B cell (primary cell): ENCODE measurements at regions not wholly inside any gene's neighbourhood (a gene's known extent, or its start where the extent isn't known, plus 50 kb on each side); places are given as distances from the start of the nearest gene placed in this dataset.

Source experiments
- ATAC-seq: fragments of 200-7000 bp; cut with Tn5 transposase; one replicate; pipeline ENCODE4 v1.10.0; 2021; ENCODE audit warnings: low read depth, mild to moderate bottlenecking, moderate number of reproducible peaks, moderate library complexity
- CTCF ChIA-PET: fragments of 350-600 bp; sonication (Branson Sonifier 250); formaldehyde crosslinking; loops from one replicate; lab custom pipeline; 2021; ENCODE audit warnings: antibody characterized with exemption, inconsistent platforms; lab: Charles Lee
- POLR2A ChIA-PET: fragments of 350-600 bp; sonication (Branson Sonifier 250); formaldehyde crosslinking; loops from one replicate; lab custom pipeline; 2021; ENCODE audit warnings: antibody characterized with exemption; lab: Charles Lee
- DNase-seq: peaks from one replicate; pipeline ENCODE4 v3.0.0; 2013
- H2AFZ ChIP-seq: 2 replicates; pipeline ENCODE4 v1.6.1; 2012; ENCODE audit warnings: mild to moderate bottlenecking, low read depth, low read length; ENCODE audit not compliant: insufficient read depth, poor library complexity, severe bottlenecking
- H3K27ac ChIP-seq, 2 donors: 1 replicate in 1 of 2; 2 replicates in 1 of 2; pipeline ENCODE4 v1.5.1; 2012 to 2013; ENCODE audit warnings: low read length in 2 of 2, mild to moderate bottlenecking in 2 of 2, moderate library complexity in 1 of 2
- H3K27me3 ChIP-seq, 4 experiments: fragments of 200-600 bp in 1 of 4; sonication (generic) in 1 of 4; replicated peaks in 1 of 4; 1 replicate in 2 of 4; 2 replicates in 2 of 4; pipeline versions ENCODE4 v1.6.1 to v1.7.0; 2013 to 2016; ENCODE audit warnings: low read length in 3 of 4, mild to moderate bottlenecking in 2 of 4, mixed read lengths in 1 of 4, moderate library complexity in 1 of 4; ENCODE audit not compliant: insufficient read depth in 4 of 4, control insufficient read depth in 3 of 4; ENCODE audit errors: control extremely low read depth in 1 of 4
- H3K36me3 ChIP-seq, 2 experiments: replicated peaks in 1 of 2; 1 replicate in 1 of 2; 2 replicates in 1 of 2; pipeline versions ENCODE4 v1.6.1 to v1.7.1; 2013; ENCODE audit warnings: low read length in 1 of 2; ENCODE audit not compliant: insufficient read depth in 2 of 2, control insufficient read depth in 1 of 2; ENCODE audit errors: control extremely low read depth in 1 of 2, extremely low read depth in 1 of 2
- H3K4me1 ChIP-seq, 2 donors: fragments of 200-600 bp in 1 of 2; sonication (generic) in 1 of 2; 1 replicate in 1 of 2; 2 replicates in 1 of 2; pipeline versions ENCODE4 v1.5.1 to v1.6.1; 2013 to 2017; ENCODE audit warnings: low read length in 2 of 2; ENCODE audit not compliant: control insufficient read depth in 2 of 2, insufficient read depth in 2 of 2
- H3K4me2 ChIP-seq: replicated peaks from 2 replicates; pipeline ENCODE3; 2012; ENCODE audit warnings: mild to moderate bottlenecking, low read depth, low read length; ENCODE audit not compliant: poor library complexity, severe bottlenecking
- H3K4me3 ChIP-seq, 5 experiments: fragments of 200-600 bp in 1 of 5; sonication (generic) in 1 of 5; 1 replicate in 3 of 5; 2 replicates in 2 of 5; pipeline versions ENCODE4 v1.5.1 to v1.7.0; 2011 to 2016; ENCODE audit warnings: low read length in 4 of 5, mild to moderate bottlenecking in 4 of 5, low read depth in 2 of 5, control low read depth in 1 of 5, moderate library complexity in 1 of 5; ENCODE audit not compliant: insufficient read depth in 1 of 5; ENCODE audit errors: control extremely low read depth in 1 of 5, extremely low read depth in 1 of 5
- H3K79me2 ChIP-seq: fragments of 200-600 bp; sonication (generic); one replicate; pipeline ENCODE4 v1.6.0; 2016; ENCODE audit warnings: low read length; ENCODE audit not compliant: control insufficient read depth, insufficient read depth
- H3K9ac ChIP-seq: fragments of 200-600 bp; sonication (generic); 2 replicates; pipeline ENCODE4 v1.6.1; 2017; ENCODE audit warnings: mild to moderate bottlenecking, low read length, moderate library complexity
- H3K9me3 ChIP-seq, 3 donors: one replicate each; pipeline versions ENCODE4 v1.6.1 to v1.7.1; 2013; ENCODE audit warnings: low read length in 2 of 3; ENCODE audit not compliant: control insufficient read depth in 2 of 3, insufficient read depth in 1 of 3; ENCODE audit errors: control extremely low read depth in 1 of 3
- H4K20me1 ChIP-seq: 2 replicates; pipeline ENCODE4 v1.6.0; 2012; ENCODE audit warnings: mild to moderate bottlenecking, low read length; ENCODE audit not compliant: insufficient read depth, control insufficient read depth, poor library complexity, severe bottlenecking
- H3K27ac Mint-ChIP-seq: one replicate; pipeline ENCODE4 v1.8.0; 2021; ENCODE audit warnings: mixed read lengths
- H3K27me3 Mint-ChIP-seq: one replicate; pipeline ENCODE4 v1.8.0; 2021; ENCODE audit warnings: mixed read lengths
- H3K4me1 Mint-ChIP-seq: one replicate; pipeline ENCODE4 v1.8.0; 2021; ENCODE audit warnings: mixed read lengths
- H3K4me3 Mint-ChIP-seq: one replicate; pipeline ENCODE4 v1.8.0; 2021; ENCODE audit warnings: mixed read lengths
- H3K9me3 Mint-ChIP-seq: one replicate; pipeline ENCODE4 v1.8.0; 2022; ENCODE audit warnings: mixed read lengths; ENCODE audit not compliant: insufficient read depth
- EZH2 ChIP-seq: IDR thresholded peaks from 2 replicates; pipeline ENCODE4 v1.6.1; 2012; ENCODE audit warnings: borderline replicate concordance, low read depth, mild to moderate bottlenecking, moderate library complexity, low read length; ENCODE audit not compliant: insufficient read depth, poor library complexity, severe bottlenecking
- WGBS: methylation state at CpG from one replicate; pipeline ENCODE4 v1.1.5; 2013; ENCODE audit warnings: missing lambda C conversion rate; ENCODE audit not compliant: insufficient coverage; 5-methylcytosine and 5-hydroxymethylcytosine counted together
- intact Hi-C: fragments of 100-400 bp; cut with micrococcal nuclease; formaldehyde crosslinking; loops from one replicate; pipeline ENCODE4 v1.10.0; 2022
- TF ChIP-seq, protein P1 (sequence below): fragments of 200-600 bp; IDR thresholded peaks from one replicate; pipeline ENCODE4 v1.8.0; 2022; ENCODE audit warnings: antibody characterized with exemption, mild to moderate bottlenecking

DNA sequence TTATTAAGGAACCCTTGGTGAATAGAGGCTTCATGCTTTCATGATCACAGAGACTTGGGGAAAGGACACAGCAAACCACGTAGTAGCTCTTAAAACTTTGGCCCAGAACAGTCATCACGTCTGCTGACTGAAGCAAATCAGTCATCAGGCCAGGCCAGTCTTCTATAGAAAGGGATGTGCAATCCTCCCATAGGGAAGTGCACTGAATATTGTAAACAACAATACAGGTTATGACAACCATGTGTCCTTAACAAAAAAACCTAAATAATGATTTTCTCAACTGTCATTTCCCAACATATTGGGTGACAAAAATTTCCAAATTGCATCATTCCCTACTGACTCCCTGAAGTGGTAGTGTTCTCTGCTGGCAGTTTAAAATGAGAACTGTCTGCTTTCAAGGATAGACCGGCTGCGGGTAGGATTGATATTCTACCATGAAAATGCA, 388.2 kb upstream of the CITED2 start:
- Histone ChIP-seq H2AFZ (no peak overlapping the region), H4K20me1 (no peaks in the 10 kb centered on the region), H3K4me1 (no peaks in the 10 kb centered on the region), H3K36me3 (no peaks in the 10 kb centered on the region), H3K4me3 (no peak overlapping the region), H3K27ac (no peak overlapping the region), H3K4me2 (no peak overlapping the region), H3K79me2 (no peaks in the 10 kb centered on the region), H3K9me3 (no peaks in the 10 kb centered on the region), H3K27me3 (no peaks in the 10 kb centered on the region), H3K9ac (no peak overlapping the region)
- Mint-ChIP-seq H3K4me1 (peaks cover 2% of the 10 kb centered on the region), H3K27ac (no peak overlapping the region), H3K4me3 (no peak overlapping the region), H3K27me3 (peaks cover under 1% of the 10 kb centered on the region), H3K9me3 (no peaks in the 10 kb centered on the region)
- intact Hi-C loops = no loop called here
- ChIA-PET POLR2A (no interaction called here), CTCF (no interaction called here)
- TF ChIP-seq EZH2 = no peak
- TF ChIP-seq, protein P1, sequence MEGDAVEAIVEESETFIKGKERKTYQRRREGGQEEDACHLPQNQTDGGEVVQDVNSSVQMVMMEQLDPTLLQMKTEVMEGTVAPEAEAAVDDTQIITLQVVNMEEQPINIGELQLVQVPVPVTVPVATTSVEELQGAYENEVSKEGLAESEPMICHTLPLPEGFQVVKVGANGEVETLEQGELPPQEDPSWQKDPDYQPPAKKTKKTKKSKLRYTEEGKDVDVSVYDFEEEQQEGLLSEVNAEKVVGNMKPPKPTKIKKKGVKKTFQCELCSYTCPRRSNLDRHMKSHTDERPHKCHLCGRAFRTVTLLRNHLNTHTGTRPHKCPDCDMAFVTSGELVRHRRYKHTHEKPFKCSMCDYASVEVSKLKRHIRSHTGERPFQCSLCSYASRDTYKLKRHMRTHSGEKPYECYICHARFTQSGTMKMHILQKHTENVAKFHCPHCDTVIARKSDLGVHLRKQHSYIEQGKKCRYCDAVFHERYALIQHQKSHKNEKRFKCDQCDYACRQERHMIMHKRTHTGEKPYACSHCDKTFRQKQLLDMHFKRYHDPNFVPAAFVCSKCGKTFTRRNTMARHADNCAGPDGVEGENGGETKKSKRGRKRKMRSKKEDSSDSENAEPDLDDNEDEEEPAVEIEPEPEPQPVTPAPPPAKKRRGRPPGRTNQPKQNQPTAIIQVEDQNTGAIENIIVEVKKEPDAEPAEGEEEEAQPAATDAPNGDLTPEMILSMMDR = no peak
- no peak for DNase-seq
- ATAC-seq = no peak
- WGBS = 0% methylated on average over 1 of the region's 4 CpGs

- CTCF ChIA-PET = no interaction called here
Measured at GRCh38 chr6:139760128-139760527, 385.7 kb upstream of the CITED2 start.

More at GRCh38 chr6:139760128-139760527, 385.7 kb upstream of the CITED2 start:
- no peaks in the 10 kb centered on the region for H4K20me1 ChIP-seq
- Mint-ChIP-seq H3K4me3 (no peak overlapping the region), H3K27me3 (peaks cover 7% of the 10 kb centered on the region), H3K4me1 (peaks cover 2% of the 10 kb centered on the region), H3K27ac (no peak overlapping the region), H3K9me3 (no peaks in the 10 kb centered on the region)
- no peaks in the 10 kb centered on the region for H3K4me1 ChIP-seq
- no peaks in the 10 kb centered on the region for H3K36me3 ChIP-seq
- POLR2A ChIA-PET = no interaction called here
- H3K9ac ChIP-seq = no peak overlapping the region
- no peaks in the 10 kb centered on the region for H3K9me3 ChIP-seq
- H3K4me2 ChIP-seq = no peak overlapping the region
- TF ChIP-seq, protein P1 = no peak
- TF ChIP-seq EZH2 = no peak
- no peak overlapping the region for H3K4me3 ChIP-seq
- intact Hi-C loops = no loop called here
- no peaks in the 10 kb centered on the region for H3K79me2 ChIP-seq
- ATAC-seq (no peak), DNase-seq (no peak)
- WGBS = no CpG with 5 or more reads among the region's 3 CpGs
- no peak overlapping the region for H3K27ac ChIP-seq
- H3K27me3 ChIP-seq = no peaks in the 10 kb centered on the region
- no peak overlapping the region for H2AFZ ChIP-seq
